HL-60 (cell line): ENCODE measurements at regions not wholly inside any gene's neighbourhood (a gene's known extent, or its start where the extent isn't known, plus 50 kb on each side); places are given as distances from the start of the nearest gene placed in this dataset.

Source experiments
- DNase-seq, 2 experiments: peaks; one replicate each; pipeline ENCODE4 v3.0.0-alpha.2; 2010 to 2020; ENCODE audit warnings: low read depth in 1 of 2, low spot score in 1 of 2
- H3K27ac ChIP-seq: fragments of 250-450 bp; sonication (Bioruptor Pico); replicated peaks from 2 replicates; pipeline ENCODE4 v1.5.1; 2020; ENCODE audit warnings: mild to moderate bottlenecking, moderate library complexity
- H3K27me3 ChIP-seq: fragments of 250-450 bp; sonication (Bioruptor Pico); 2 replicates; pipeline ENCODE4 v1.5.1; 2021; ENCODE audit warnings: mild to moderate bottlenecking, moderate library complexity; ENCODE audit not compliant: insufficient read depth, poor library complexity, severe bottlenecking
- H3K4me3 ChIP-seq: replicated peaks from 2 replicates; pipeline ENCODE4 v1.5.1; 2011; ENCODE audit warnings: mild to moderate bottlenecking, control low read depth, low read length; ENCODE audit not compliant: insufficient read depth
- GABPA ChIP-seq: IDR thresholded peaks from 2 replicates; pipeline ENCODE4 v1.6.1; 2012; ENCODE audit warnings: low read depth
- POLR2AphosphoS5 ChIP-seq: IDR thresholded peaks from 2 replicates; pipeline ENCODE4 v1.6.1; 2012; ENCODE audit warnings: low read depth
- SPI1 ChIP-seq: IDR thresholded peaks from 2 replicates; pipeline ENCODE4 v1.6.1; 2012; ENCODE audit warnings: low read depth, mild to moderate bottlenecking, borderline replicate concordance
- TF ChIP-seq, protein P1 (sequence below): IDR thresholded peaks from 2 replicates; pipeline ENCODE4 v1.6.1; 2012; ENCODE audit warnings: low read depth; ENCODE audit not compliant: insufficient replicate concordance
- TF ChIP-seq, protein P2 (sequence below): IDR thresholded peaks from one replicate; pipeline ENCODE4 v1.5.1; 2011; ENCODE audit warnings: low read length, control low read depth, inconsistent platforms; ENCODE audit not compliant: insufficient read depth

DNA sequence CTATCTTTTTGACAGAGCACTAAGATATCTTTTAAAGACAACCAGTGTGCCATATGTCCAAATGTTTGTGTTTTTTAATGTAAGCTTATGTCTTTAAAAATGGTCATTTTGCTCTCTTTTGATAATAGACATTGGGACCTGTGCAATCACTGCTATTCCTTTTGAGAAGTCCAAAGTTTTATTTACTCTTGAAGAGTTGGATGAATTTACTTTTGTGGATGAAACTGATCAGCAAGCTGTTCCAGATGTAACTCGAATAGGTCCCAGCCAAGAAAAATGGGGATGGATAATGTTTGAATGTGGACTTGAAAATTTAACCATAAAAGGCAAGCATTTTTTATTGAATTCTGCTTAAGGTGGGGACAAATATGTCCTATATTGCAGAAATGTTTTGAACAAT, 97.2 kb downstream of the BLTP1 start:
- H3K27me3 ChIP-seq: no peaks in the 10 kb centered on the region
- no peak for DNase-seq
- TF ChIP-seq, protein P1, sequence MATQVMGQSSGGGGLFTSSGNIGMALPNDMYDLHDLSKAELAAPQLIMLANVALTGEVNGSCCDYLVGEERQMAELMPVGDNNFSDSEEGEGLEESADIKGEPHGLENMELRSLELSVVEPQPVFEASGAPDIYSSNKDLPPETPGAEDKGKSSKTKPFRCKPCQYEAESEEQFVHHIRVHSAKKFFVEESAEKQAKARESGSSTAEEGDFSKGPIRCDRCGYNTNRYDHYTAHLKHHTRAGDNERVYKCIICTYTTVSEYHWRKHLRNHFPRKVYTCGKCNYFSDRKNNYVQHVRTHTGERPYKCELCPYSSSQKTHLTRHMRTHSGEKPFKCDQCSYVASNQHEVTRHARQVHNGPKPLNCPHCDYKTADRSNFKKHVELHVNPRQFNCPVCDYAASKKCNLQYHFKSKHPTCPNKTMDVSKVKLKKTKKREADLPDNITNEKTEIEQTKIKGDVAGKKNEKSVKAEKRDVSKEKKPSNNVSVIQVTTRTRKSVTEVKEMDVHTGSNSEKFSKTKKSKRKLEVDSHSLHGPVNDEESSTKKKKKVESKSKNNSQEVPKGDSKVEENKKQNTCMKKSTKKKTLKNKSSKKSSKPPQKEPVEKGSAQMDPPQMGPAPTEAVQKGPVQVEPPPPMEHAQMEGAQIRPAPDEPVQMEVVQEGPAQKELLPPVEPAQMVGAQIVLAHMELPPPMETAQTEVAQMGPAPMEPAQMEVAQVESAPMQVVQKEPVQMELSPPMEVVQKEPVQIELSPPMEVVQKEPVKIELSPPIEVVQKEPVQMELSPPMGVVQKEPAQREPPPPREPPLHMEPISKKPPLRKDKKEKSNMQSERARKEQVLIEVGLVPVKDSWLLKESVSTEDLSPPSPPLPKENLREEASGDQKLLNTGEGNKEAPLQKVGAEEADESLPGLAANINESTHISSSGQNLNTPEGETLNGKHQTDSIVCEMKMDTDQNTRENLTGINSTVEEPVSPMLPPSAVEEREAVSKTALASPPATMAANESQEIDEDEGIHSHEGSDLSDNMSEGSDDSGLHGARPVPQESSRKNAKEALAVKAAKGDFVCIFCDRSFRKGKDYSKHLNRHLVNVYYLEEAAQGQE: no peak
- TF ChIP-seq SPI1 (no peak), POLR2AphosphoS5 (no peak), GABPA (no peak)
- TF ChIP-seq, protein P2, sequence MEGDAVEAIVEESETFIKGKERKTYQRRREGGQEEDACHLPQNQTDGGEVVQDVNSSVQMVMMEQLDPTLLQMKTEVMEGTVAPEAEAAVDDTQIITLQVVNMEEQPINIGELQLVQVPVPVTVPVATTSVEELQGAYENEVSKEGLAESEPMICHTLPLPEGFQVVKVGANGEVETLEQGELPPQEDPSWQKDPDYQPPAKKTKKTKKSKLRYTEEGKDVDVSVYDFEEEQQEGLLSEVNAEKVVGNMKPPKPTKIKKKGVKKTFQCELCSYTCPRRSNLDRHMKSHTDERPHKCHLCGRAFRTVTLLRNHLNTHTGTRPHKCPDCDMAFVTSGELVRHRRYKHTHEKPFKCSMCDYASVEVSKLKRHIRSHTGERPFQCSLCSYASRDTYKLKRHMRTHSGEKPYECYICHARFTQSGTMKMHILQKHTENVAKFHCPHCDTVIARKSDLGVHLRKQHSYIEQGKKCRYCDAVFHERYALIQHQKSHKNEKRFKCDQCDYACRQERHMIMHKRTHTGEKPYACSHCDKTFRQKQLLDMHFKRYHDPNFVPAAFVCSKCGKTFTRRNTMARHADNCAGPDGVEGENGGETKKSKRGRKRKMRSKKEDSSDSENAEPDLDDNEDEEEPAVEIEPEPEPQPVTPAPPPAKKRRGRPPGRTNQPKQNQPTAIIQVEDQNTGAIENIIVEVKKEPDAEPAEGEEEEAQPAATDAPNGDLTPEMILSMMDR: no peak
- no peak overlapping the region for H3K27ac ChIP-seq
- no peak overlapping the region for H3K4me3 ChIP-seq

GRCh38 chr4:122252584-122252983, 100.5 kb downstream of the BLTP1 start:
- DNase-seq: no peak

DNA sequence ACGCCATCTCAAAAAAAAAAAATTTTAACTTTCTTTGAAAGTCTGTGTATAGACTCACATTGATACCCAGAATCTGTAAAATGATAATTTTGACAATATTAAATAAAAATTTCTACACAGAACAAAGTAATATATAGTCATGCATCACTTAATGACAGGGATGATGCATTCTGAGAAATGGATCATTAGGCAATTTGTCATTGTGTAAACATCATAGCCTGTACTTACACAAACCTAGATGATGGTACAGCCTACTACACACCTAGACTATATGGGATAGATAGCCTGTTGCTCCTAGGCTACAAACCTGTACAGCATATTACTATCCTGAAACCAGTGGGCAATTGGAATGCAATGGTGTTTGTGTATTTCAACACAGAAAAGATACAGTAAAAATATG, 107.7 kb downstream of the BLTP1 start:
- DNase-seq: no peak
- Histone ChIP-seq H3K27ac (no peak overlapping the region), H3K4me3 (no peak overlapping the region), H3K27me3 (no peaks in the 10 kb centered on the region)
- TF ChIP-seq SPI1 (no peak), GABPA (no peak), POLR2AphosphoS5 (no peak)
- TF ChIP-seq, protein P1: no peak
- TF ChIP-seq, protein P2: no peak

More at GRCh38 chr4:122252584-122252983, 100.5 kb downstream of the BLTP1 start:
- no peak overlapping the region for H3K4me3 ChIP-seq
- H3K27ac ChIP-seq: no peak overlapping the region
- H3K27me3 ChIP-seq: no peaks in the 10 kb centered on the region
- TF ChIP-seq, protein P2: no peak
- TF ChIP-seq POLR2AphosphoS5 (no peak), GABPA (no peak), SPI1 (no peak)
- TF ChIP-seq, protein P1: no peak
